HG03135 (cell line): ENCODE measurements at regions not wholly inside any gene's neighbourhood (a gene's known extent, or its start where the extent isn't known, plus 50 kb on each side); places are given as distances from the start of the nearest gene placed in this dataset.

Experiments
- ATAC-seq: cut with Tn5 transposase; IDR thresholded peaks from one replicate; pipeline ENCODE4 v1.9.1; 2021; ENCODE audit warnings: mild to moderate bottlenecking, moderate library complexity; ENCODE audit not compliant: unreplicated experiment

DNA sequence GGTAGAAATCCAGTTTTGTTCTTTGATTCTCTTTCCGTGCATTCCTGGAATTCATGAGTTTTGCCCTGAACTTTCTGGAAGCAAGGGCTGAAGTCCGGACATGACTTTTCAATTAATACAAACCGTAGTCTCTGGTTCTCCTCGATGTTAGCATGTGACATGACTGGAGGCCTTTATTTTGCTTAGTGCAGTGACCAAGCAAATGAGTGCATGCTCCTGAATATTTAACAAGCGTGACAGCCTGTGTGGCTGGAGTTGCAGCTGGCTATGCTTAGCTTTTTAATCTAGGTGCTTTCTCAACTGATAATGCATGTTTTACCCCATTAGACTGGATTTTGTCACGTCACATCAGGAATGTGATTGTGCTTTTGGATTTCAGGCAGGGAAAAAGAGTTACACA, 302.1 kb downstream of the MAP2K6 start:
- no peak for ATAC-seq

DNA sequence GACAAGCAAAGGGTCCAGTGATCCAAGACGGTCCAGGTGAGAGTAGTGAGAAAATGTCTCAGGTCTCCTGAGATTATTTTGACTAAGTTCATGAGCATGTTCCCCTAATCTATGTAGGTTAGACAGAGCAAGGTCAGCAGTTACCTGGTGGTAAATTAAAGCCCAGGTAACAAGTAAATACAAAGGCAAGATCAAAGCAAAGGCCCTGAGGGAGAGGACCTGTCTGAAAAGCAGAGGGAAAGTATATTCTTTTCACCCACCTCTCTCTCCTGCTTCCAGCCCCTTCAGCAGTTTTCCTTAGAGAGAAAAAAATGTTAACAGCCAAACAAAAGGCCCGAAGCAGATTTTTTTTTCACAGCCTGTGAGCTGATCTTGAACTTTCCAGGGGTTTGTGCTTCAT, 302.7 kb downstream of the MAP2K6 start:
- no peak for ATAC-seq

DNA sequence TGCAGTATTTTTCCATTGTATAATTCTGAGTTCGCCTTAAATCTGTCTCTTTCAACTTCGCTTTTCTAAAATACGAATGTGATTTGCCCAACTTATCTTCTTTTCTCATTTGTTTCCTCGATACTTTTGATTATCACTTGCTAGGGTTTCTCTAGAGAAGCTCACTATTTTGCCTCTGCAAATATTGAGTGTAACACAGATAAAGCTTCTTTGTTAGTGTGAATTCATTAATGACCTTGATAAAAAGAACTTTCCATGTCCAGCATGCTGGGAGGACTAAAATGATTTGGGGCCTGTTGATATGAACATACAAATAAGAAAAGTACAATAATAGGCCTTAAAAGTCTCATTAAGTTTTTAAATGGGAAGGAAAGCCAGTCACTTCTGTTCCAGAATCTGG, 303.3 kb downstream of the MAP2K6 start:
- ATAC-seq = no peak

DNA sequence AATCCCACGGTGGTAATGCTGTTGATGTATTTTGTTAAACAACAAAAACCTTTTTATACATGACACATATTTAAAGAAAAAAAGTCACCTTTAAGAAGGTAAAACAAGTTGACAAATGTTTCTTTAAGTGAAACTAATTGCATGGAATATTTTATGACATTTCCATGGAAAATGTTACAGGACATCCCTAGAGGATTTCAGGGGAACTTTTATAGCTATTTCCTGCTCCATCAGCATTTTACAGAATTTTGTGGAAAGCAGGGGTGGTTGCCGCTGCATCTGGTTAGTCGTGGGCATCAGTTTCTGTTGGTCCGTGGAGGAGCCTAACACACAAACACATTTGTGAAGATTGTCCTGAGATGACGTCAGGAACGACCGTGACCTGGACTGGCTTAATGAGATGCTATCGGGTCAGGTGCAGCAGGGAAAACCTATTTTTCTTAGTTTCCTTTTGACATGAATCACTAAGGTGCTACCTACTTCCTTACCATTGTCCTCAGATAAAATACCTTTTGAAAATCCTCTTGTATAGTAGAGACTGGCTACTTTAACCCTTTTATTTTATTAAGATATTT, 305.1 kb downstream of the MAP2K6 start:
- no peak for ATAC-seq

DNA sequence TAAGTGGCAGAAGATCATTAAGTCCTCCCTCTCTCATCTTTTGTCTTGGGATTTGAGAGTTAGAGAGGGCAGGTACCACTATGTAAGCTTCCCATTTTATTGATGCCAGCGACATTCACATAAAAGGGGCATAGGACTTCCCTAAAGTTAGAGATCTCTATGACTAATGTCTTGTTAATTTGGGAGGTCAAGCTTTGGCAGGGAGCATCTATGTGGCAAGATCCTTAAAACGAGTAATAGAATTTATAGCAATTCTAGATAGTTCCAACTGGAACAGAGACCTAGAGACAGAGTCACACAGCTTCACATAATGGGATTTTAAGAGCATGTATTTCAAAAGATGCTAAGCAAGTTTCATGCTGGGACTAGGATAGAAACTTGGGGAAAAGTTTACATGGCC, 308.0 kb downstream of the MAP2K6 start:
- no peak for ATAC-seq

DNA sequence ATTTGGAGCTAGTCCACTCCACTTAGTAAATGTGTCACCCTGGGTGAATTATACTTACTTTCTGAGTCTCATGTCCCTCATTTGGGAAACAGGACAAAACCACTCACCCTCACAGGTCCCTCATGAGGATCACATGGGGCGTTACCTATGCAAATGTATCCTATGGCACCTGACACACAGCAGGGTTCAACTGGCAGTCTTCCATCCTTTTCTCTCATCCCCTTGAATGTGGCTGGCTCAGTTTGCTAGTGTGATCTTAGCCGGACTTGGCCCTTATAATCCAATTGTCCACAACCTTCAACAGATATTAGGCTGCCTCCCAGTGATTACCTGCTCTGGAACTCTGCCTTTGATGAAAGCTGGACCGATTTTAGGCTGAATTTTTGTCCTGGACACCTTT, 308.8 kb downstream of the MAP2K6 start:
- no peak for ATAC-seq

DNA sequence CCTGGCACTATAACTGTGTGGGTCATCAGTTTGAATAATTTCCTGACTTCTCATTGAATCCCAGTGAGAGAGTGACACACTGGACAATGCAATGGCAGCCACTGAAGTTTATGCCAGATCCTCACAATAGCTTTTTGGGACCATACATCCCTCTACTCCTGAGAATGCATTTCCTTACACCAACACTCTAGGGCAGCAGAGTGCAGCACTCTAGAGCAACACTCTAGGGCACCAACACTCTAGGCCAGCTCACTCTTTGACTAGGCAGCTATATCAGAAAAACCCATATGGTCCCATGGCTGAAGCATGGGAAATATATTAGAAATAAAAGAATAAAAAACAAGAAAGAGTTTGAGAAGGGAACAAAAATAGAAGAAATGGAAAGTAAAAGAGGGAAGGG, 309.2 kb downstream of the MAP2K6 start:
- ATAC-seq = no peak

DNA sequence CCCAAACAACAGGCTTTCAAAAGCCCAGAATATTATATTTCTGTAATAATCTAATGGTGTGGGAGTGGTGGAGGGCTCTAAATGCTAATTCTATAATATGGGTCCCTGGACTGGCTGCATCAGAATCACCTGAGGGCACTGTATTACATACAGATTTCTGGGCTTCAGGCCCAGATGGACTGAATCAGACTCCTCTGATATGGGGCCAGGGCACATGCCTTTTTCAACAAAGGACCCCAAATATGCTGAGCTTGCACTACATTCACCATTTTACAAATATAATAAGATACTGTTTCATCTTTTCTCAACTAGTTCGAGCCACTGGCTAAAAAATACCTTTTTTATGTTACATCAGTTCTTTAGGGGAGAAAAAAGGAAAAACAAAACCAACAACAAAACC, 309.7 kb downstream of the MAP2K6 start:
- ATAC-seq = no peak

DNA sequence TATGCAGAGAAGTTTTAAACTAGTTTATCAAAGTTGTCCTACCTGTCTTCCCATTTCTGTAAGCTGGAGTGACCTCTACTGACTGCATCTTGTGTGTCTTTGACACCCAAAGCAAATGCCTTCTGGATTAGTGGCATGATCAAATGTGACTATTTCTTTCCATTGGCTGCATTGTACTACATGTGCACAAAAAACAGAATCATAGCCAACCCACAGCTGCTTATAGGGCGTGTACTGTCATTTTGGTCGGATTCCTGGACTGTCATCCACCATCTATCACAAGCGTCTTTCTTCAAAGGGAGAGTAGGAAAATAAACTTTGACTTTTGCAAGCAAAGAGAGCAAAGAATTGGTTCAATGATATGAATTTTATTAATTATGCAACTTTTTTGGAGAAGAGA, 310.6 kb downstream of the MAP2K6 start:
- no peak for ATAC-seq

DNA sequence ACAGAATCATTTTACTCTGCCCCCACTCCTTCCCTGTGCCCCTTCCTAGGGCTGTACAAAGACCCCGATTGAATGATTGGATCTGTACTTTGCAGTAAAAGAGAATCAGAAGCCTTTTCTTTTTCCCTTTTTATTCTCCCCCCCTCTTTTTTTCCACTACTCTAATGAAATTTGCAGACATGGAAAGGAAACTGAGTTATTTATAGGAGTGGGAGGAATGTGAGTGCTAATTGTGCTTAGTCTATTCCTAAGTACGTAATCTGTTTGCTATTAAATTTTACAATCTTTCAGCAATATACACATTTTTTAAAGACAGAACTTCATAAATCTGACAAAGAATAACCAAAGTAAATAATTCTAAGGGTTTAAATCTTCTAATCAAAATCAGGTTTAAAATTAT, 314.3 kb downstream of the MAP2K6 start:
- ATAC-seq = no peak

DNA sequence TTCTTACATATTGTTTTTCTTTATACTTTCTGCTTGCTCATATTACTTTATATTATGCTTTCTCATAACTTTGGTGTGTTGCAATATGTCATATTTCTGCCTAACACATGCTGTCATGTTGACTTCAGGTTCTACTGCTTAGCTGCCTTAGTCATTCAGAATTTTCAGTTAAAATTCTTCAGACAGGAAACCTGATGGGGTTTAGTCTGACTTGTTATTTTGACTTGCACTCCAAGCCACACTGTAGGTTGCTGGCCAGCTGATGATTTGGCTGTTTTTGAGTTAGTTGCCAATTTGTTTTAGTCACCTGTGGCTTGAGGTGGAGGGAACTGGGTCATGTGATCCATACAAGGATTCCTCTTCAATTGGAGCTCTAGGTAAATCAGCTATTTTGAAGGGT, 315.4 kb downstream of the MAP2K6 start:
- ATAC-seq = no peak

DNA sequence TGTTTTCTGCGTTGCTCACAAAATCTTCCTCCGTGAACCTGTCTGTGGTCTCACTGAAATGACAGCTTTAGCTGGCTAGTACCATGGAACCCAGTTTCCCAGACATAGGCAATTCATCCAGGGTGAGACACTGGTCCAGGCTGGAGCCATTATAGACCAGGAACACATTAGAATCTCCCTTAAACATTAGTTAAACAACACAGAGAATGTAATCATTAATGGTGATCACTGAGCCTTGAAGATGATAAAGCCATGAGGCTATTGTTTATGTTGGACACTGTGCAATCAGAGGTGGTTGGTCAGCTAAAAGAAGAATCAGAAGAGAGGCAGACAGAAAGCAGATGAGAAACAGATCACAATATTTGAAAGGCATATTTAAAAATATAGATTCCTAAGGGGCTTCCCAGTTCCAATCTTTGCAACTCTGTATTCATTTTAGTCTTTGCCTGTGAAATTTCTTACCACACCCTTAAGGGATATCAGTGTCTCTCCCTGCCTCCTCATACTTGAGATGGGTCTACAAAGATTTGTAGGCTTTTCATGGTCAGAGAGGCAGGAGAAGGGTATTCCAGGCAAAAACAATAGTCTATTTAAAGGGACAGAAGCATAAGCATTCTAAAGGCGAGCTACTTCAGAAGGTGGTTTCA, 317.9 kb downstream of the MAP2K6 start:
- no peak for ATAC-seq

DNA sequence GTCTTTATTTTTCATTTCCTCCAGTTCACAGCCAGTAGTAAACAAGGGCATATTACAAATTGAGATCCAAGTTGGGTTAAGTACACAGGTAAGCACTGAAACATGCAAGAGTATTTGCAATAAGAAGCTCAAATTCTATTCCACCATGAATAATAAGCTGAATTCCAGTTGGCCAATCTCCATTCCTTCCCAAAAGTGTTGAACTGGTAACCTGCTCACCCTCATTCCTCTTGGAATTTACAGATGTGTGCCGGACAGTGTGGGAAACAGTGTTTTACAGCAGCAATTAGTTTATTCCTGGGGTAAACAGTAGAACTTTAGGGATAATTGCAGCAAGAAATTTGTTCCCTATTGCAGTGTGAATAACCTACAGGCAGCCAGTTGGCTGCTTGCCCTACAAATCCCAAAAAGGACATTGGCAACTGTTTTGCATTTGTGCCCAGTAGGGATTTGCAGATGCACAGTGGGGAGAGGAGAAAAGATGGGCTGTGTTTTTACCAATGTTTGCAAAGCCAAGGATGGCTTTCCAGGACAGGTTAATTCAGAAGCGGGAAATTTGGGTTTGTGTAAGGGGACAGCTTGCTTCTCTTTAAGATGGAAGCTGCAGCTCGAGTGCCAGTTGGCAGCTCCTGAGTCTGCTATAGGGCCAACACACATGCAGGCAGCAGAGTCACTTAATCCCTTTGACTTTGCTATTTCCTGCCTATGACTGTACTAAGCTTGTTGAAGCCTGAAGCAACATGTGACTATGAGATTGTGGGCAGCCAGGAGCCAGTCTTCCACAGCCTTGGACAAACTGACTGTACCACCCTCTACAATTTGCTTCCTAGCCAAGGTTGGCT, 318.9 kb downstream of the MAP2K6 start:
- no peak for ATAC-seq

DNA sequence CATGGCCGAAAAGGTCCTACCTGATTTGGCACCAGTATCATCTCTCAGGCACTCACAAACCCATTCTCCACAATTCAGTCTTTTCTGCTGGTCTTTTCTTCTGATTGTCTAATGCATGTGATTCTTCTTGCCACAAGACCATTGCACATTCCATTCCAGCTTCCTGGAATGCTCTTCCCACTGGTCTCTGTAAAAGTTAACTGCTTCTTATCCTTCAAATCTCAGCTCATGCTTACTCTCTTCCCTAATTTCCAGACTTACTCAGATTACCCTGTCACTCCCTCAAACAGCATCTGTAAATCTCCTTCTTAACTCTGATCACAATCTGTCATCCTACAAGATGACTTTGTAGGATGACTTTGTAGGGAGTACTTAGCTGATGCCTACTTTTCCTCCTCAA, 320.2 kb downstream of the MAP2K6 start:
- no peak for ATAC-seq

DNA sequence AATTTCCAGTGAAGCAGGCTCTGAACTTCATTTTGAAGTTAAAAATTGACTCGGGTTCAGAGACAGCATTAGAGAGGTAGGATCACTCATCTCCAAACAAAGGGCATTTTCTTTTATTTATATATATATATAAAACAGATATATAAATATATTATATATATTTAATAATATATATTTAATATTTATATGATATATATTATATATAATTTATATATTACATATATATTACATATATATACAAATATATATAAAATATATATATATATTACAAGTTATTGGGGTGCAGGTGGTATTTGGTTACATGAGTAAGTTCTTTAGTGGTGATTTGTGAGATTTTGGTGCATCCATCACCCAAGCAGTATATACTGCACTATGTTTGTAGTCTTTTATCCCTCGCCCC, 320.8 kb downstream of the MAP2K6 start:
- ATAC-seq = no peak

DNA sequence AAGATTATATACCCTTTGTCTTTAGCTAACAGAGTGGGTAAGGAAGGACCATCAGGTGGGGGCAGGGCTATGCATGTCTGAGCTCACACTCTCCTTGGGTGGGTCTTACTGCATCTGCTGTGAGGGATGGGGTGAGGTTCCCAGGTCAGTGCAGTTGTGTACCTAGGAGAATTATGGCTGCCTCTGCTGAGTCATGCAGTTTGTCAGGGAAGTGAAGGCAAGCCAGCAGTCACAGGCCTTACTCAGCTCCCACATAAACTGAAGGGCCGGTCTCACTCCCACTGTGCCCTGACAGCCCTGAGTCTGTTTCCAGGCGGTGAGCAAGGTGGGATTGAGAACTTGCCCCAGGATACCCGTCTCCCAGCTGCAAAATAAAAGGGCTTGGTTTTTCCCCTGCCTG, 328.6 kb downstream of the MAP2K6 start:
- no peak for ATAC-seq

DNA sequence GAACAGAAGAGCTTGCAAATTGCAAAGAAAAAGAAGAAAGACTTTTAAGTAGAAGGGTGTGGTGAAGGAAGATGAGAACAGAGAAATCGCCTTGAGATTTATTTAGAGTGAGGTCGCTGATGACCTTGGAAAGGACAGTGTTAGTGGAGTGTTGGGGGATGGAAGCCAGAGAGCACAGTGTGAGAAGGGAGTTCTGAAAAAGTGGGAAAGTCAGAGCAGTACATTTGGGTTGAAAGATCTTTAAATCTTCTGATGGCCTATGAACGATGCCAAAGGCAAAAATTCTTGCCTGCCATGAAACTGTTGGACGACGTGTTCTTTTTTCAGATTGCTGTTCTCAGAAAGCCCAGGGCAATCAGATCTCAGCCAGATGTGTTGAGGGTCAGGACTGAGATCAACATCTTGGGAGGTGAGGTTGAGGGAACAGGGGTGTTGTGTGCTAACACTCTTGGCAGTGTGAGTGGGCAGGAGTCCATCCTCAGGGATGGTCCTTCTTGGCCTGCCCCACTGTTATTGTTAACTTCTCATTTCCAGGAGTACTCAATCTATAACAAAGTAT, 330.1 kb downstream of the MAP2K6 start:
- ATAC-seq = no peak

DNA sequence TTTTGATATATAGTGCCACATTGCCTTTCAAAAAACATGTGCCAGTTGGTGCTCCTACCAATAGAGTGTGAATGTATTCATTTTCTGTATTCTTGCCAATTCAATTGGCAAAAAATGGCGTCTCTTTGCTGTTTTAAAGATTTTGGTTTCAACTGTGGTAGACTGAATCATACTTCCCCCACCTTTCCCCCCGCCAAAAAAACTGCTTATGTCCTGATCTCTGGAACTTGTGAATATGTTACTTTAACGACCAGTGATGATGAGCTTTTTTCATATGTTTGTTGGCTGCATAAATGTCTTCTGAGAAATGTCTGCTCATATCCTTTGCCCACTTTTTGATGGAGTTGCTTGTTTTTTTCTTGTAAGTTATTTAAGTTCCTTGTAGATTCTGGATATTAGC, 325.1 kb upstream of the KCNJ16 start:
- ATAC-seq = no peak

DNA sequence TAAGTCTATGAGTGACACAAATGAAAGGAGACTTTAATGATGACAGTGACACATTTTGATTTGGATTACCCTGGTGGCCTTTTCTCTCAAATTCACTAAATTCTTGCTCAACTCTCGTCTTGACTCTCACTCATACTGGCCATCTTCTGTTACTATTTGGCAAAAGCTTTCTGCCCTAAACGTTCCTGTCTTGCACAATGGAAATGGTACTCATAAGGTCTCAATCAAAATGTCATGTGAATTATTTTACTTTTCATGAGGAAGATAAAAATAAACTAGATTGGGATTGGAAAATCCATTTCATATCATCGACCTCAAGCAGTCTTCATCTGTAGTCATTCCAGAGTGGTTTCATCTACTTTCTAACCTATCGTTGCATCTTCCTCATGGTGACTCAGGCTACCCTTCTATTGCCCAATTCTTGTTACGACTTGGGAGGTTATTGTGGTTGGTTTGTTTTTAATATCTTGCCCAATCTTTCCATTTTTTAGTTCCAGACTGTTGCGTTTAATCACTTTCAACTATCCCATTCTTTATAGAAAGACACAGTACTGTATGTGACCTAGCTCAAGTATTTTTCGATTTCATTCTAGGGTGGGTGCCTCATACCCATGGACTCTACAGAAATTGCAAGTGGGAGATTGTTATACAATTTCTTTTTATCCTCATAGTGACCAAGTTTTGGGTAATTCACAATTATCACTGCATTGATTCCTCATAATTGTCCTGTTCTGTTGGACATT, 317.2 kb upstream of the KCNJ16 start:
- ATAC-seq = no peak

DNA sequence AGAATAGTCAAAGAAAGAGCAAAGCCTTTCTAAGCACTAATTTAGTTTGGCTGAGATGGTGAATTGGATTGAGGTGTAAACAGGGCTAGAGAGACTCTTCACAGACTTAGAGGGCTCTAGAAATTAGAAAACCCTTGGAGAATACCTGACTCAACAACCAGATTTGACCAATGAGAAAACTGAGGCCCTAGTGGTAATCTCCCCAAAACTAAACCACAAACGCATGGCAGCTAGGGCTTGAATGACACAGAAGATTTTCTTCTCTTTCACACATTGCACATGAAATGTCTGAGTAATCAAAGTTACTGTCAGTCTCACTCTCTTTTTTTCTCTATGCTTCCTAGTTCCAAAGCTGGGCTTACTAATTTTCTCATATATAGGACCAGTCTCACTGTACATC, 314.5 kb upstream of the KCNJ16 start:
- no peak for ATAC-seq

DNA sequence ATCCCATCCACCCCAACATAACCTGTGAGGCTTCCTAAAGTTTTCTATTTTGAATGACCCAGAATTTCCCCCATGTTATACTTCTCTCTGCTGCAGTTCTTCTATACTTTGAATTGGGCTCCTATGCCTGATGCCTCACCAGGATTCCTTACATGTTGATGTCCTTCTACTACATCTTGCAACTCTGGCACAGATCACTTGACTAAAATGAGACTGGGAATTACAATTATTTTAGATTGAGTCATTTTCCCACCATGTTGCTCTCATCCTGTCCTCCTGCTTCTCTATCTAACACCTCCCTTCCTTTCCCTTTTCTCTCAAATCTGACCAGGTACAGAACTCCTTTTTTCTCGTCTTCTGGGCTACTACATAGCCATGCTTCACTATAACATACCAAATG, 314.0 kb upstream of the KCNJ16 start:
- no peak for ATAC-seq
